A673 (cell line): ENCODE measurements at regions not wholly inside any gene's neighbourhood (a gene's known extent, or its start where the extent isn't known, plus 50 kb on each side); places are given as distances from the start of the nearest gene placed in this dataset.

Experiments
- BruUV-seq: library from RNA; stranded (reverse); fragments of 400-500 nt; replicated peaks from 2 replicates; lab custom pipeline; 2021; lab: Mats Ljungman, UMichigan
- CTCF ChIA-PET: fragments of 300-600 bp; sonication (Branson Sonifier 250); formaldehyde crosslinking; loops from one replicate; lab custom pipeline; 2022; ENCODE audit warnings: antibody characterized with exemption; lab: Charles Lee
- POLR2A ChIA-PET: fragments of 300-600 bp; sonication (Branson Sonifier 250); formaldehyde crosslinking; loops from one replicate; lab custom pipeline; 2022; ENCODE audit warnings: antibody characterized with exemption; ENCODE audit not compliant: low non-redundant PET; lab: Charles Lee
- DNase-seq: peaks from one replicate; pipeline ENCODE4 v3.0.0-alpha.2; 2015; ENCODE audit warnings: low spot score
- H3K27ac ChIP-seq: fragments of 200-600 bp; sonication (generic); 2 replicates; pipeline ENCODE4 v1.5.1; 2016; ENCODE audit warnings: mixed run types, low read depth, mild to moderate bottlenecking, mixed read lengths, antibody characterized with exemption, low read length; ENCODE audit not compliant: poor library complexity, severe bottlenecking
- H3K27me3 ChIP-seq: fragments of 200-600 bp; sonication (generic); replicated peaks from 2 replicates; pipeline ENCODE4 v1.6.1; 2017; ENCODE audit warnings: mixed run types, low read depth, mild to moderate bottlenecking, mixed read lengths, antibody characterized with exemption, low read length; ENCODE audit not compliant: insufficient read depth, poor library complexity
- H3K36me3 ChIP-seq: fragments of 200-600 bp; sonication (generic); 2 replicates; pipeline ENCODE4 v1.6.1; 2016; ENCODE audit warnings: mixed run types, mild to moderate bottlenecking, mixed read lengths, antibody characterized with exemption, low read length; ENCODE audit not compliant: insufficient read depth, poor library complexity, severe bottlenecking
- H3K4me1 ChIP-seq: fragments of 200-600 bp; sonication (generic); 2 replicates; pipeline ENCODE4 v1.6.1; 2017; ENCODE audit warnings: mixed run types, mild to moderate bottlenecking, mixed read lengths, antibody characterized with exemption, low read length; ENCODE audit not compliant: insufficient read depth, poor library complexity, severe bottlenecking
- H3K4me3 ChIP-seq: fragments of 200-600 bp; sonication (generic); 2 replicates; pipeline ENCODE4 v1.5.1; 2016; ENCODE audit warnings: low read depth, mixed run types, mild to moderate bottlenecking, mixed read lengths, low read length; ENCODE audit not compliant: poor library complexity, severe bottlenecking
- H3K9me3 ChIP-seq: fragments of 200-600 bp; sonication (generic); 2 replicates; pipeline ENCODE4 v1.6.1; 2016; ENCODE audit warnings: mixed run types, low read depth, mild to moderate bottlenecking, mixed read lengths, antibody characterized with exemption, low read length; ENCODE audit not compliant: poor library complexity, severe bottlenecking
- EZH2 ChIP-seq: fragments of 200-600 bp; sonication (generic); IDR thresholded peaks from 2 replicates; pipeline ENCODE4 v1.6.1; 2017; ENCODE audit warnings: borderline replicate concordance, low read depth, mild to moderate bottlenecking, mixed read lengths, antibody characterized with exemption, low read length; ENCODE audit not compliant: poor library complexity, severe bottlenecking
- intact Hi-C: fragments of 100-400 bp; cut with micrococcal nuclease; formaldehyde crosslinking; loops from one replicate; pipeline ENCODE4 v1.10.0; 2022; ENCODE audit not compliant: unreplicated experiment
- TF ChIP-seq, protein P1 (sequence below): fragments of 300-800, 200-600 bp; sonication (generic); conservative IDR thresholded peaks from 2 replicates; pipeline ENCODE4 v1.5.1; 2017; ENCODE audit warnings: low read depth, mild to moderate bottlenecking, antibody characterized with exemption, low read length, moderate library complexity, mixed read lengths

DNA sequence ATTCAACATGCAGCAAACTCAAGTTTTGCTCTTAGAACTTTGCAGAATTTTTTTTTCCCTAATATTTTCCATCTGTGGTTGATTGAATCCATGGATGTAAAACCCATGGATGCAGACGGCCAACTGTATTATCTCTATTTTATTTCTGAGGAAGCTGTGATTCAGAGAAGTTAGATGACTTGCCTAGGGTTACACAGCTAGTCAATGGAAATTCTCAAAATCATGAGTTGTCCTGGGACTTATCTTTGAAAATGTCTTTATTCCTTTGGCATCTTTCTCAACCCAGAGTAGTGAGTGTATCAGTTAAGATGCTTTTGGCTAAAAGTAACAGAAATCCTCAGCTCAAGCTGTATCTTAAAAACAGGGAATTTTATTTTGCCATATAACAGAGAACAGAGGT, 107.9 kb upstream of the GALNT15 start:
- Histone ChIP-seq H3K9me3 (no peaks in the 10 kb centered on the region), H3K4me3 (no peak overlapping the region), H3K4me1 (no peaks in the 10 kb centered on the region), H3K27me3 (no peaks in the 10 kb centered on the region), H3K36me3 (no peaks in the 10 kb centered on the region), H3K27ac (no peak overlapping the region)
- intact Hi-C loops, result no loop called here
- POLR2A ChIA-PET, result no interaction called here
- TF ChIP-seq, protein P1, sequence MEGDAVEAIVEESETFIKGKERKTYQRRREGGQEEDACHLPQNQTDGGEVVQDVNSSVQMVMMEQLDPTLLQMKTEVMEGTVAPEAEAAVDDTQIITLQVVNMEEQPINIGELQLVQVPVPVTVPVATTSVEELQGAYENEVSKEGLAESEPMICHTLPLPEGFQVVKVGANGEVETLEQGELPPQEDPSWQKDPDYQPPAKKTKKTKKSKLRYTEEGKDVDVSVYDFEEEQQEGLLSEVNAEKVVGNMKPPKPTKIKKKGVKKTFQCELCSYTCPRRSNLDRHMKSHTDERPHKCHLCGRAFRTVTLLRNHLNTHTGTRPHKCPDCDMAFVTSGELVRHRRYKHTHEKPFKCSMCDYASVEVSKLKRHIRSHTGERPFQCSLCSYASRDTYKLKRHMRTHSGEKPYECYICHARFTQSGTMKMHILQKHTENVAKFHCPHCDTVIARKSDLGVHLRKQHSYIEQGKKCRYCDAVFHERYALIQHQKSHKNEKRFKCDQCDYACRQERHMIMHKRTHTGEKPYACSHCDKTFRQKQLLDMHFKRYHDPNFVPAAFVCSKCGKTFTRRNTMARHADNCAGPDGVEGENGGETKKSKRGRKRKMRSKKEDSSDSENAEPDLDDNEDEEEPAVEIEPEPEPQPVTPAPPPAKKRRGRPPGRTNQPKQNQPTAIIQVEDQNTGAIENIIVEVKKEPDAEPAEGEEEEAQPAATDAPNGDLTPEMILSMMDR, result no peak
- no peak for TF ChIP-seq EZH2
- no TSS peak for BruUV-seq
- no peak for DNase-seq
- CTCF ChIA-PET, result no interaction called here

GRCh38 chr3:16066975-16067374, 107.5 kb upstream of the GALNT15 start:
- Histone ChIP-seq H3K27me3 (no peaks in the 10 kb centered on the region), H3K36me3 (no peaks in the 10 kb centered on the region), H3K27ac (no peak overlapping the region), H3K4me3 (no peak overlapping the region), H3K9me3 (no peaks in the 10 kb centered on the region), H3K4me1 (no peaks in the 10 kb centered on the region)
- TF ChIP-seq EZH2, result no peak
- TF ChIP-seq, protein P1, result no peak
- BruUV-seq, result no TSS peak
- intact Hi-C loops, result no loop called here
- CTCF ChIA-PET, result no interaction called here
- DNase-seq, result no peak
- POLR2A ChIA-PET, result no interaction called here

DNA sequence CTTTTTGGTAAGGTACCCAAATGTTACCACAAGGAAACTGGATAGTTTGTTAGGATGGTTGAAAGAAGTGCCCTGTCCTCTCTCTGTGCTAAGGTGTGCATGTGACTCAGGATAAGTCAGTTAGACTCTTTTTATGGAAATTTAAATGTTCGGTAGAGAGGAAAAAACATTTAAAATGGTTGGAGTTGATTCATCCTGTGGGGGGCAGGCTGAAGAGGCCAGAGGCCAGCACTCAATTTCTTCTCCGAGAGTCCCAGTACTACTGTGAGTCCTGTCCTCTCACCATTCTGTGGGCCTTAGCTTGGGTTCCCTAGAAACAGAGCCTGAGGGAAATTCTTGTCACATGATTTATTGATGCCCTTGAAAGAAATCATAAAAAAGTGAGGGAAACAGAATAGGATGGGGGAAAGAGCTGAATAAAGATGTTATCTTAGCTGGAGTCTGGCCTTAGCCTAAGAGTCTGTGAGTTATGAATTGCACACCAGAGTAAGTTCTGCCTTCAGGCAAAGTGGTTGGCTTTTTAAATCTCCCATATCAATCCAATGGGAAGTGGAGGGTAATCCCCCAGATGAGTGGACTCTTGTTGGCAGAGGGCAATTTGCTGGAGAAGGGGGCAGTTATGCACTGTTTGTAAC, 106.5 kb upstream of the GALNT15 start:
- Histone ChIP-seq H3K27ac (no peak overlapping the region), H3K4me1 (no peaks in the 10 kb centered on the region), H3K4me3 (no peak overlapping the region), H3K27me3 (no peaks in the 10 kb centered on the region), H3K36me3 (no peaks in the 10 kb centered on the region), H3K9me3 (no peaks in the 10 kb centered on the region)
- TF ChIP-seq, protein P1, result no peak
- TF ChIP-seq EZH2, result no peak
- ChIA-PET CTCF (no interaction called here), POLR2A (no interaction called here)
- intact Hi-C loops, result no loop called here
- BruUV-seq, result no TSS peak
- peak; percentile 21 for DNase-seq
